CD4-positive, alpha-beta T cell (primary cell): ENCODE measurements at regions not wholly inside any gene's neighbourhood (a gene's known extent, or its start where the extent isn't known, plus 50 kb on each side); places are given as distances from the start of the nearest gene placed in this dataset.

Experiments
- ATAC-seq: fragments of 200-7000 bp; cut with Tn5 transposase; one replicate; pipeline ENCODE4 v1.10.0; 2022; ENCODE audit warnings: mild to moderate bottlenecking; ENCODE audit not compliant: poor library complexity
- CTCF ChIA-PET: fragments of 350-600 bp; sonication (Branson Sonifier 250); formaldehyde crosslinking; loops from one replicate; lab custom pipeline; 2021; ENCODE audit warnings: antibody characterized with exemption, inconsistent platforms; lab: Charles Lee
- POLR2A ChIA-PET: fragments of 350-600 bp; sonication (Branson Sonifier 250); formaldehyde crosslinking; loops from one replicate; lab custom pipeline; 2021; ENCODE audit warnings: antibody characterized with exemption, inconsistent platforms; lab: Charles Lee
- DNase-seq, 14 experiments: peaks; one replicate each; pipeline ENCODE4 v3.0.0-alpha.2; 2013 to 2020; ENCODE audit warnings: mixed read lengths in 2 of 14
- H3K27ac ChIP-seq, 2 donors: one replicate each; pipeline versions ENCODE4 v1.5.1 to v1.7.0; 2013; ENCODE audit warnings: low read length in 2 of 2, low read depth in 1 of 2, mild to moderate bottlenecking in 1 of 2
- H3K27me3 ChIP-seq, 2 experiments: 1 replicate in 1 of 2; 2 replicates in 1 of 2; pipeline versions ENCODE4 v1.6.1 to v1.7.0; 2013; ENCODE audit warnings: low read length in 2 of 2, control low read depth in 1 of 2, mild to moderate bottlenecking in 1 of 2, moderate library complexity in 1 of 2; ENCODE audit not compliant: insufficient read depth in 2 of 2, control insufficient read depth in 1 of 2
- H3K36me3 ChIP-seq: one replicate; pipeline ENCODE4 v1.6.1; 2013; ENCODE audit warnings: low read length, control low read depth; ENCODE audit not compliant: insufficient read depth
- H3K4me1 ChIP-seq: one replicate; pipeline ENCODE4 v1.6.1; 2013; ENCODE audit warnings: low read length, control low read depth; ENCODE audit not compliant: insufficient read depth
- H3K4me3 ChIP-seq: one replicate; pipeline ENCODE4 v1.5.1; 2013; ENCODE audit warnings: mild to moderate bottlenecking, low read length, moderate library complexity
- H3K9me3 ChIP-seq, 2 experiments: 1 replicate in 1 of 2; 2 replicates in 1 of 2; pipeline versions ENCODE4 v1.6.1 to v1.7.0; 2013; ENCODE audit warnings: low read length in 2 of 2, mild to moderate bottlenecking in 2 of 2, control low read depth in 1 of 2, moderate library complexity in 1 of 2; ENCODE audit not compliant: control insufficient read depth in 1 of 2, insufficient read depth in 1 of 2
- H3K27ac Mint-ChIP-seq: one replicate; pipeline ENCODE4 v1.8.0; 2020; ENCODE audit warnings: mixed read lengths
- H3K27me3 Mint-ChIP-seq: one replicate; pipeline ENCODE4 v1.8.0; 2021; ENCODE audit warnings: mixed read lengths
- H3K36me3 Mint-ChIP-seq: one replicate; pipeline ENCODE4 v1.8.0; 2021; ENCODE audit warnings: low read depth, mixed read lengths
- H3K4me1 Mint-ChIP-seq: one replicate; pipeline ENCODE4 v1.8.0; 2021; ENCODE audit warnings: low read depth, mixed read lengths
- H3K4me3 Mint-ChIP-seq: one replicate; pipeline ENCODE4 v1.8.0; 2020; ENCODE audit warnings: mild to moderate bottlenecking, mixed read lengths
- H3K9me3 Mint-ChIP-seq: one replicate; pipeline ENCODE4 v1.8.0; 2020; ENCODE audit warnings: mixed read lengths
- CTCF ChIP-seq: fragments of 200-600 bp; IDR thresholded peaks from one replicate; pipeline ENCODE4 v1.8.0; 2022; ENCODE audit warnings: antibody characterized with exemption, mild to moderate bottlenecking
- intact Hi-C, 2 experiments: fragments of 100-400 bp; cut with DNase I in 1 of 2; cut with micrococcal nuclease in 1 of 2; formaldehyde crosslinking; loops; one replicate each; pipeline versions ENCODE4 v1.15.1 to v1.9.0; 2023 to 2025; cut with DNase I, micrococcal nuclease

DNA sequence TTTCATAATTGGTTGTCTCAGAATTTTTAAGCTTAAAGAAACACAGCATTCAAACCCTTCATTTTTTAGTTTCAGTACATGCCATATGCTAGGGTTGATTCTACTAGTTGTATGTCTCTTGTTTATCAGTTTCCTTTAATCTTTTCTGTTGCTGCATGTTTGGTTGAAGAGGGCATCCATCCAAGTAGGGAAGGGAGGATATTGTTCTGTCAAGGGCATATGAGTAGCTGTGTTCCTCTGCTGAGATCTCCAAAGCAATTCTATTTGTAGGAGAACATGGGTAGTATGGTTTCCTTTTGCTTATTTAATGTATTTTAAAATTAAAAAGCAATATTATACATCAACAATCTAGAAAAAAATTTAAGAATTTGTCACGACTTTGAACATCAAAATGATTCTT is 167.7 kb downstream of the FHIP1A start:
- Mint-ChIP-seq H3K4me1 (no peaks in the 10 kb centered on the region), H3K36me3 (no peaks in the 10 kb centered on the region), H3K9me3 (no peaks in the 10 kb centered on the region), H3K27me3 (peaks cover 5% of the 10 kb centered on the region), H3K4me3 (no peak overlapping the region), H3K27ac (no peak overlapping the region)
- DNase-seq, result no peak
- intact Hi-C loops, result no loop called here
- Histone ChIP-seq H3K9me3 (no peaks in the 10 kb centered on the region), H3K27ac (no peak overlapping the region), H3K36me3 (no peaks in the 10 kb centered on the region), H3K4me3 (no peak overlapping the region), H3K27me3 (no peaks in the 10 kb centered on the region), H3K4me1 (no peaks in the 10 kb centered on the region)
- CTCF ChIA-PET, result no interaction called here
- POLR2A ChIA-PET, result no interaction called here
- no peak for TF ChIP-seq CTCF
- no peak for ATAC-seq

DNA sequence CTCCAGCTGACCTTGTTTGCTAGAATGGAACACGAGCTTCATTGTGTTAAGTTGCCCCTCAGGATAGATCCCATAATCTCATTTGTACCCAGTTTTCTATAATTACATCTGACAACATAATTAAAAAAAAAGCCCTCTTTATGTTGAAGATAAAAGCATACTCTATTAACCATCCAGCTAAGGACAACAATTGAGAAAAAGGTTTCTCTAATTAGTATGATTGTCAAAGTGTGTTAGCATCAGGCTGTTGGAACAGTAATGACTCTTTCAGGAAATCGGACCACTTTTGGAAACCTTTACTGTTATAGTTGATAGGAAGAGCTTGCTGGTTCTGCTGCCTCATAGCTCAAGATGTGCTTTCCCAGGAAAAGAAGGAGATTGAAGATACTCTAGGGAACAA is 172.6 kb downstream of the FHIP1A start:
- intact Hi-C loops, result no loop called here
- CTCF ChIA-PET, result no interaction called here
- Mint-ChIP-seq H3K4me3 (no peak overlapping the region), H3K27ac (no peak overlapping the region), H3K9me3 (no peaks in the 10 kb centered on the region), H3K27me3 (peaks cover 12% of the 10 kb centered on the region), H3K36me3 (no peaks in the 10 kb centered on the region), H3K4me1 (no peaks in the 10 kb centered on the region)
- Histone ChIP-seq H3K9me3 (no peaks in the 10 kb centered on the region), H3K4me1 (no peaks in the 10 kb centered on the region), H3K4me3 (no peak overlapping the region), H3K27me3 (no peaks in the 10 kb centered on the region), H3K27ac (no peak overlapping the region), H3K36me3 (no peaks in the 10 kb centered on the region)
- TF ChIP-seq CTCF, result no peak
- DNase-seq, result no peak
- POLR2A ChIA-PET, result no interaction called here
- no peak for ATAC-seq

GRCh38 chr4:151582098-151582497 is 173.1 kb downstream of the FHIP1A start:
- Histone ChIP-seq H3K27me3 (no peaks in the 10 kb centered on the region), H3K27ac (no peak overlapping the region), H3K9me3 (no peaks in the 10 kb centered on the region), H3K4me1 (no peaks in the 10 kb centered on the region), H3K4me3 (no peak overlapping the region), H3K36me3 (no peaks in the 10 kb centered on the region)
- H3K27ac Mint-ChIP-seq, result no peak overlapping the region
- POLR2A ChIA-PET, result no interaction called here
- DNase-seq, result no peak
- H3K4me1 Mint-ChIP-seq, result no peaks in the 10 kb centered on the region
- H3K27me3 Mint-ChIP-seq, result peaks cover 12% of the 10 kb centered on the region
- no peak overlapping the region for H3K4me3 Mint-ChIP-seq
- TF ChIP-seq CTCF, result no peak
- intact Hi-C loops, result no loop called here
- H3K9me3 Mint-ChIP-seq, result no peaks in the 10 kb centered on the region
- H3K36me3 Mint-ChIP-seq, result no peaks in the 10 kb centered on the region
- CTCF ChIA-PET, result no interaction called here
- ATAC-seq, result no peak
